ENCODE measurements at regions not wholly inside any gene's neighbourhood (a gene's known extent, or its start where the extent isn't known, plus 50 kb on each side); places are given as distances from the start of the nearest gene placed in this dataset.

GRCh38 chr20:41716911-41717310, 98.7 kb upstream of the CHD6 start:
- H3K9me3 Mint-ChIP-seq (ENCODE audit: unreplicated experiment) = no peaks in the 10 kb centered on the region
- CTCF ChIA-PET = interaction anchor here (1.3 kb wide), 1 partner anchor 145 kb away, joined by 3 read pairs; no protein-coding TSS in a partner anchor

GRCh38 chr20:41716436-41716835, 98.3 kb upstream of the CHD6 start:
- peaks cover 19% of the 10 kb centered on the region for H3K27me3 Mint-ChIP-seq (ENCODE audit: insufficient read depth, unreplicated experiment)
- TF ChIP-seq CTCF (IDR thresholded peaks at IDR 0.05; ENCODE audit: insufficient read depth in 1 of 2, low read depth in 1 of 2, low read length in 1 of 2, severe bottlenecking in 1 of 2, unreplicated experiment in 1 of 2) = no peak
- Histone ChIP-seq H3K9me3 (0 out of 2 replicates have a peak, but pooled peaks cover 4% of the 10 kb centered on the region), H3K4me1 (no peaks in the 10 kb centered on the region), H3K4me3 (ENCODE audit: low read depth, low read length) (no peak overlapping the region), H3K27me3 (replicated peaks; ENCODE audit: control insufficient read depth, insufficient read depth, low read length) (no peaks in the 10 kb centered on the region), H3K36me3 (ENCODE audit: control insufficient read depth, insufficient read depth, low read length) (no peaks in the 10 kb centered on the region)
- no peaks in the 10 kb centered on the region for H3K36me3 Mint-ChIP-seq (ENCODE audit: insufficient read depth, unreplicated experiment)
- intact Hi-C loops (cut with micrococcal nuclease; ENCODE audit: unreplicated experiment) = no loop called here
- no peak for DNase-seq
- CTCF ChIA-PET = interaction anchor here (0.6 to 1.3 kb wide), 2 partner anchors 144 to 161 kb away, joined by 3 read pairs; no protein-coding TSS in a partner anchor
- H3K9me3 Mint-ChIP-seq (ENCODE audit: unreplicated experiment) = no peaks in the 10 kb centered on the region
- no peaks in the 10 kb centered on the region for H3K4me1 Mint-ChIP-seq (ENCODE audit: low read depth, unreplicated experiment)
- BruUV-seq (replicated peaks) = no TSS peak
- POLR2A ChIA-PET = no interaction called here
- no peak overlapping the region for H3K27ac Mint-ChIP-seq (ENCODE audit: unreplicated experiment)
- H3K4me3 Mint-ChIP-seq (ENCODE audit: unreplicated experiment) = no peak overlapping the region

More at GRCh38 chr20:41716911-41717310, 98.7 kb upstream of the CHD6 start:
- no peak for DNase-seq
- Histone ChIP-seq H3K4me1 (peaks cover 2% of the 10 kb centered on the region; the same call in 1 of the 2 replicates), H3K27me3 (replicated peaks; ENCODE audit: control insufficient read depth, insufficient read depth, low read length) (no peaks in the 10 kb centered on the region), H3K4me3 (ENCODE audit: low read depth, low read length) (no peak overlapping the region), H3K9me3 (0 out of 2 replicates have a peak, but pooled peaks cover 2% of the 10 kb centered on the region), H3K36me3 (ENCODE audit: control insufficient read depth, insufficient read depth, low read length) (no peaks in the 10 kb centered on the region)
- no peak for TF ChIP-seq CTCF (IDR thresholded peaks at IDR 0.05; ENCODE audit: insufficient read depth in 1 of 2, low read depth in 1 of 2, low read length in 1 of 2, severe bottlenecking in 1 of 2, unreplicated experiment in 1 of 2)
- intact Hi-C loops (cut with micrococcal nuclease; ENCODE audit: unreplicated experiment) = no loop called here
- Mint-ChIP-seq H3K4me1 (ENCODE audit: low read depth, unreplicated experiment) (no peaks in the 10 kb centered on the region), H3K27ac (ENCODE audit: unreplicated experiment) (no peak overlapping the region), H3K27me3 (ENCODE audit: insufficient read depth, unreplicated experiment) (peaks cover 19% of the 10 kb centered on the region), H3K36me3 (ENCODE audit: insufficient read depth, unreplicated experiment) (no peaks in the 10 kb centered on the region), H3K4me3 (ENCODE audit: unreplicated experiment) (no peak overlapping the region)
- BruUV-seq (replicated peaks) = no TSS peak
- POLR2A ChIA-PET = no interaction called here

- H3K27me3 ChIP-seq (replicated peaks; ENCODE audit: control insufficient read depth, insufficient read depth, low read length) = no peaks in the 10 kb centered on the region
- DNase-seq = no peak
- no peaks in the 10 kb centered on the region for H3K36me3 Mint-ChIP-seq (ENCODE audit: insufficient read depth, unreplicated experiment)
- no peaks in the 10 kb centered on the region for H3K4me1 Mint-ChIP-seq (ENCODE audit: low read depth, unreplicated experiment)
- POLR2A ChIA-PET = no interaction called here
- H3K9me3 ChIP-seq = 0 out of 2 replicates have a peak, but pooled peaks cover 4% of the 10 kb centered on the region
- H3K36me3 ChIP-seq (ENCODE audit: control insufficient read depth, insufficient read depth, low read length) = no peaks in the 10 kb centered on the region
- peaks cover 21% of the 10 kb centered on the region for H3K27me3 Mint-ChIP-seq (ENCODE audit: insufficient read depth, unreplicated experiment)
- no peak overlapping the region for H3K4me3 Mint-ChIP-seq (ENCODE audit: unreplicated experiment)
- TF ChIP-seq CTCF (IDR thresholded peaks at IDR 0.05; ENCODE audit: insufficient read depth in 1 of 2, low read depth in 1 of 2, low read length in 1 of 2, severe bottlenecking in 1 of 2, unreplicated experiment in 1 of 2) = no peak
- no peak overlapping the region for H3K4me3 ChIP-seq (ENCODE audit: low read depth, low read length)
- no peaks in the 10 kb centered on the region for H3K9me3 Mint-ChIP-seq (ENCODE audit: unreplicated experiment)
- H3K4me1 ChIP-seq = no peaks in the 10 kb centered on the region
- no peak overlapping the region for H3K27ac Mint-ChIP-seq (ENCODE audit: unreplicated experiment)
- BruUV-seq (replicated peaks) = no TSS peak
- intact Hi-C loops (cut with micrococcal nuclease; ENCODE audit: unreplicated experiment) = no loop called here
- CTCF ChIA-PET = interaction anchor here (0.7 to 1.3 kb wide), 2 partner anchors 36 to 143 kb away, joined by 3 to 4 read pairs; no protein-coding TSS in a partner anchor
Measured at GRCh38 chr20:41715526-41715925, 97.3 kb upstream of the CHD6 start.

All from Caco-2 (cell line).